NCI-H510A treated with DMSO at 0.1 percent for 48 hours (cell line): ENCODE measurements at regions not wholly inside any gene's neighbourhood (a gene's known extent, or its start where the extent isn't known, plus 50 kb on each side); places are given as distances from the start of the nearest gene placed in this dataset.
A peak's percentile ranks its signal among the peaks of the same experiment; 100 is the strongest.

ENCODE experiments used
- DNase-seq: peaks from one replicate; lab custom pipeline; 2025; lab: John Stamatoyannopoulos, UW

- peak; percentile 73 for DNase-seq
Measured at GRCh38 chr6:19465256-19465655, 371.9 kb upstream of the ID4 start.

- DNase-seq, result peak; percentile 63
Measured at GRCh38 chr6:19465760-19466159, 371.4 kb upstream of the ID4 start.

- DNase-seq, result no peak
Measured at GRCh38 chr6:19470333-19470732, 366.8 kb upstream of the ID4 start.

DNA sequence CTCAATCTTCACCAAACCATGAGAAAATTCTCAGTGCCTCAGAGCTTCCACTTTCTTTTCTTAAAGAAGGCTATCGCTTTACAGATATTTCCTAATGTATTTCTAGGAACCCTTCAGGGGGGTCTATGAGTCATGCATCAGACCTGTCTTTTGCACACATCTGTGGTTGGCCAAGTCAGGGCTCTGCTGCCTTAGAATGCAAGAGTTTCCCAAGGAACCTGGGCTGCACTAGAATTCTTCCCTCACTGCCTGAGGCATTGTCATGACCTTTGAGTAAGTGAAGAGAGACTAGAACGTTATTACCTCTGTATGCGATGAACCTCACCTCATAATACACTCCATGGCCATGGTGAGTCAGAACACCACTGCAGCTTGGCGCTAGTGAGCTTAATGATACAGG, 365.0 kb upstream of the ID4 start:
- no peak for DNase-seq

- no peak for DNase-seq
Measured at GRCh38 chr6:19472850-19473249, 364.3 kb upstream of the ID4 start.

GRCh38 chr6:19477563-19477962, 359.6 kb upstream of the ID4 start:
- DNase-seq, result no peak

- DNase-seq, result no peak
Measured at GRCh38 chr6:19478273-19478672, 358.9 kb upstream of the ID4 start.

- no peak for DNase-seq
Measured at GRCh38 chr6:19478992-19479391, 358.2 kb upstream of the ID4 start.

- DNase-seq, result no peak
Measured at GRCh38 chr6:19479551-19479950, 357.6 kb upstream of the ID4 start.

DNA sequence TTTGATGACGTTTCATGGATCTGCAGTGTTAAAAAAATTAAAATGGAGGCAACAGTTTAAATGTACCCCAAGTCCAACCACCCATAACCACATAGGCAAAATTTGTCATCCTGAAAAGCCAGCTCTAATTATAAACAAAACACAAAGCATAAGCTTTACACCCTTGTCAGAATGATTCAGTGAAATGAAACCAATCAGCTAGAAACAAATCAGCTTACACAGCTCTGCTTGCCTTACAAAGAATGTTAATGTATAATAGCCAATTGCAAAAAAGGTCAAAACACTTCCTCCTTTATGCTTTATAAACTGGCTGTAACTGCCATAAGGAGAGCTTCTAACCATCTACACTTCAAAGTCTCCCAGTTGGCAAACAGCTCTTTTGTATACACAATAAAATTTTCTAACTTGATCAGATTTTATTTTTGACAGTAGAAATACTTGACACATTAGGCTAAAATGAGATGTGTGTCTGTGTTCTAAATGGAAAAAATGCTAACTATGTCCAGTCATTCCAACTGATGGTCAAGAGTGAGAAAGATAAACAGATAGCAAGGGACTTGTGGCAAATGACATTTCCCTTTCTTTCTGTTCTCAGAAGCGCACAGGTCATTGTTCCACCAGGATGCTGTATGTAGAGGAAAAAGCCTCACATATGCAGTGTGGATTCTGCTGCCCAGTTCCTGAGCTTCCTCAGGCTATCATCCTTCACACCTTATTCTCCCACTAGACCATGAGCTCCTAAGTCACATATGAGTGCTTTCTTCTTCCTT, 344.3 kb upstream of the ID4 start:
- DNase-seq, result peak; percentile 1

- DNase-seq, result no peak
Measured at GRCh38 chr6:19501737-19502245, 335.4 kb upstream of the ID4 start.

GRCh38 chr6:19502301-19502700, 334.9 kb upstream of the ID4 start:
- DNase-seq, result no peak

GRCh38 chr6:19515939-19516338, 321.2 kb upstream of the ID4 start:
- DNase-seq, result no peak

DNA sequence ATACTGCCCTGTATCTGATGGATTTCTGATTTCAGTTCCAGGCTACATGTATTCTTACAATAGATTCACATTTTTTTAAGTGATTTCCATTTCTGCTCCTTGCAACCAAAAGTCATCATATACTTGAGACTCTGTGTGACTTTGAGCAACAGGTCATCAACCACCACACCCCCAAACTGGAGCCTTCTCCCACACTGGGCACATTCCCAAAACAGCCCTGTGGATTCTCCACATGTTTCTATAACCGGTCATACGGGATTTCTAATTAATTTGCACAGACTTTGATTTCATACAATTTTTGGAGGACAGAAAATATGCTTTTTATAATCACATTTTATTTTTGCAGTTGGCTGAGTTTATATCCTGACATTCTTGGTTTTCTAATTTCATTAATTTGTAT, 317.2 kb upstream of the ID4 start:
- DNase-seq, result no peak

DNA sequence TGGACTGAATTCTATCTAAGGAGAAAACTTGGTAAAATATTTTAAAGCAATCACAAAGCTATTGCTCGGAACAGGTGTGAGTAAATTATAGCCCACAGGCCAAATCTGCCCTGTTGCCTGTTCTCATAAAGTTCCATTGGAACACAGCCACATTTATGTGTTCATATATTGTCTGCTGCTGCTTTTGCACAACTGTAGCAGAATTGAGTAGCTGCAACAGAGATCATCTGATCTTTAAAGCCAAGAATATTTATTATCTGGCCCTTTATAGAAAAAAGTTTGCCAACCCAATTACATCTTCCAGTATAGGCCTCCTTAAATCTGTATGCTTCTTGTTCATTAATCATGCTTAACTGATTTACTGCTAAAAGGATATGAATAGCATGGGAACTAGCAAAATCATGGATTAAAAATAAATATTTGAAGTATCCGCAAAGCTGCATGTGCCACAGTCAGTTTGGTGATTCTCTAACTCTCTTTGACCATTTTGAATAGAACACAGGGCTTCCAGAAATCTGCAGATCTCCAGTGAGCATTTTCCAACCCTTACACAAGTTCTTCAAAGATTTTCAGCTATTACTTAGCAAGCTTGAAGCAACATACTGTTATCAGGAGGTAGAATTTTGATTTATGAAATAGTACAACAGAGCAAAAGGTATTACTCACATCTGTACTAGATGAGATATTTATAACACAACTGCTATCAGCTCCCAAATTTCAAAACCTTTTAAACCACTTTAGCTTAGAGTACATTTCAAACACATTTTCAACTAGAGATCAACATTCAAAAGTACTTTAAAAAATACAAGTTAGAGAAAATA, 312.6 kb upstream of the ID4 start:
- DNase-seq, result no peak

DNA sequence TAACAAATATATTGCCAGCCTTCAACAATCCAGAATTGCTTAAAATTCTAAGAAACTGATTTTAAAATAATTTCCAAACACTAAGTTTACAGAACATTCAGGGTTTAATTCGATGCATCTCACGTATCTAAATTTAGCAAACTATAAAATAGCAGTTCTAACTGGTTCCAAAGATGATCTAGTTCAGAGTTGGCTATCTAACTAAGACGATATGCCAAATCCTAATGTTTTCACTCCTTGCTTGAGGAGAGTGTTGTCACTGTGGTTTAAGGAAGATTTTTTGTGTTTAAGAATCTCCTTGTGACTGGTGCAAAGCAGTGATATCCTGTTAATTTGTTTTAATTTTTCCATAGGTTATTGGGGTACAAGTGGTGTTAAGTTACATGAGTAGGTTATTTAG, 311.5 kb upstream of the ID4 start:
- DNase-seq, result no peak

GRCh38 chr6:19530188-19530587, 307.0 kb upstream of the ID4 start:
- DNase-seq, result no peak

DNA sequence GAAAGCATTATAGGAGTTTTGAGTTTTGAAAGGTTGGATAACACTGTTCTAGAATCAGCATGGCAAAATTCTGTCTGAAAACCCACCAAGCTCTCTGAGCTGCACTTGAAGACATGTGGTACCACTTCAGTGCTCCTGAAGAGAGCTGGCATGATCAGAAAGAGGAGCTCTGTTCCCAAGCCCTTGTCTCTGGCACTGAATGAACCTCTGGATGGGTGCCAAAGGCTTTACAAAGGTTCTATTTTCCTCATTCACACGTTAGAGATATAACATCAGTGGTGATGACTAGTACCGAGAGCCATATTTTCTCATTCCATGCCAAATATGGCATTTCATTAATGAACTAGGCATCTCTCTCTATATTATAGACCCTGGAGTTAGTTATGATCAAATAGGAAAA, 301.8 kb upstream of the ID4 start:
- DNase-seq, result peak; percentile 39

DNA sequence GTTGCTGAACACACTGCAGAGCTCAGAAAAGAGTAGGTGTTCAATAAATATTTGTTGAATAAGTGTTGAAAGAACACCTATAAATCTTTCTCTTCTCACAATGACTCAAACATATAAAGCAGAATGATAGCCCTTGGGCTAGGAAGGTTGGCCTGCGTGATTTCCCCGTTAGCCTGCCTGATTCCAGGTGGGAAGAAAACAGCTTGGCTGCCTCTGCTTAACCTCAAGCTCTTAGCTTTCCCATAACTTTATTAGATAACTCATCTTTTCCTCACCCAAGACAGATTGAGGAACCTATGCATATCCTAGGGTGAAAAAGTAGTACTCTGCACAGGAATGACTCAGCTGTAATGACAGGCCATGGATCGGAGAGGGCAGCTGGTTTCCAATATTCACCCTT, 300.3 kb upstream of the ID4 start:
- no peak for DNase-seq

DNA sequence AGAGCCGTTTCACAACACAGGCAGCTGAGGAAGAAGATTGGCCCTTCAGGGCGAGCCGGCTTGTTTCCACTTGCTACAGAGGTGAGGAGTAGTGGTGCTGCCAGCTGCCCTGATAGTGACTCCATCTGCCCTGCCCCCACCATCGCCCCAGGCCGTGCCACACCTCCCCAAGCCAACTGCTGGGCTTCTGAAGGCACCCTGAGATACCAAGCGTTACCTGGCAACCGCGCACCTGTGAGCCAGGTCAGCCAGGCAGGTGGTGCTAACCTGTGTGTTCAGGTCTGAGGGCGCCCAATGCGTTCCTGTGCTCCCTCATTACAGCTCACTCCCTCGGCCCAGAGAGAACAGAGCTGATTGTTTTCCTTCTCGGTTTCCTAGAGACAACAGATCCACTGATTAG, 299.1 kb upstream of the ID4 start:
- peak; percentile 96 for DNase-seq

GRCh38 chr6:19547507-19547906, 289.7 kb upstream of the ID4 start:
- DNase-seq, result no peak

DNA sequence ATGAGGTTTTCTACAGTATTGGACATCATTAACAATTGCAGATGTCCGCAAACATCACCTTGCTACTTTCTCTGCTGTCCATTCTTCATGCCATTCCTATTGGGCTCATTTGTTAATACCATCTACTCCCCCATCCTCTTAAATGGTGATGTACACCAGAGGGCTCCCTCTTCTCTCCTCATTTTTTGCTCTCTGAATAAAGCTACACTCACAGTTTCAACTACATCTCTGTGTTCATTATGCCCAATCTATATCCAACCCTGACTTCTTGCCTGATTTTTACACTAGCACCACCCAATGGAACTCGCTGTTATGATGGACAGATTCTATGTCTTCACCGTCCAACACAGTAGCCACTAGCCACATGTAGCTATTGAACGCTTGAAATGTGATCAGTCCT, 288.1 kb upstream of the ID4 start:
- no peak for DNase-seq

DNA sequence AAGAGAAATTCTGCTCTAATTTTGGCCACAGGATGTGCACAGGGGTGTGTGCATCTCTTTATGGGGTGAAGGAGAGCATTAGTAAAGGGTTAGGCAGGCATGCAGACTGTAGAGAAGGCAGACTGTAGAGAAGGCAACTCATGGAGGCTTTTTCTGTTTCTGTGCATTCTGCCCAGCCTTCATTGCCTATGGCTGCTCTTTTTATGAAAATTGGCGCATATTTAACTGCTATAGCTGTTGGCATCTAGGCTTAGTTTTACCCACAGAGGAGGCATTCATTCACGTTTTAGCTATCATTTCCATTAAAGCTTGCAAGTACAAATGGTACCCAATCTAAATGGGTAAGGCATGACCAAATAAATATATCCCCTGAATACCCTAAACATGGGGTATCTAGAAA, 286.8 kb upstream of the ID4 start:
- DNase-seq, result no peak
